PC-3 (cell line): ENCODE measurements at regions not wholly inside any gene's neighbourhood (a gene's known extent, or its start where the extent isn't known, plus 50 kb on each side); places are given as distances from the start of the nearest gene placed in this dataset.
"Not testable (repeated sequence)": the region's sequence is repeated elsewhere in the genome, so short reads cannot be mapped to it uniquely, and the experiment has no call there.

ENCODE experiments used
- ATAC-seq: fragments of 200-7000 bp; cut with Tn5 transposase; 2 replicates; pipeline ENCODE4 v1.9.1; 2020; ENCODE audit warnings: mild to moderate bottlenecking, moderate library complexity
- BruUV-seq: library from RNA; stranded (reverse); fragments of 400-500 nt; replicated peaks from 2 replicates; lab custom pipeline; 2021; lab: Mats Ljungman, UMichigan
- CTCF ChIA-PET: fragments of 300-600 bp; sonication (Branson Sonifier 250); formaldehyde crosslinking; loops from one replicate; lab custom pipeline; 2022; ENCODE audit warnings: antibody characterized with exemption; lab: Charles Lee
- POLR2A ChIA-PET: fragments of 300-600 bp; sonication (Branson Sonifier 250); formaldehyde crosslinking; loops from one replicate; lab custom pipeline; 2022; ENCODE audit warnings: antibody characterized with exemption; ENCODE audit not compliant: unreplicated experiment; lab: Charles Lee
- DNase-seq: peaks from one replicate; pipeline ENCODE4 v3.0.0-alpha.2; 2015
- H2AFZ ChIP-seq: fragments of 300-600 bp; sonication (generic); 2 replicates; pipeline ENCODE4 v1.6.0; 2016; ENCODE audit warnings: antibody characterized with exemption, low read length
- H3F3A ChIP-seq: fragments of 300-600 bp; sonication (generic); one replicate; pipeline ENCODE4 v1.6.0; 2017; ENCODE audit warnings: antibody characterized with exemption, low read length, control low read depth, mild to moderate bottlenecking; ENCODE audit not compliant: unreplicated experiment
- H3K27ac ChIP-seq: fragments of 300-600 bp; sonication (generic); 2 replicates; pipeline ENCODE4 v1.5.1; 2016; ENCODE audit warnings: mild to moderate bottlenecking, low read length
- H3K27me3 ChIP-seq: fragments of 300-600 bp; sonication (generic); 2 replicates; pipeline ENCODE4 v1.6.1; 2016; ENCODE audit warnings: low read length, mixed read lengths
- H3K36me3 ChIP-seq: fragments of 300-600 bp; sonication (generic); 2 replicates; pipeline ENCODE4 v1.6.1; 2016; ENCODE audit warnings: low read depth, mixed run types, low read length, mixed read lengths
- H3K4me1 ChIP-seq: fragments of 300-600 bp; sonication (generic); 2 replicates; pipeline ENCODE4 v1.5.1; 2016; ENCODE audit warnings: low read length; ENCODE audit not compliant: insufficient read depth
- H3K4me2 ChIP-seq: fragments of 300-600 bp; sonication (generic); 2 replicates; pipeline ENCODE4 v1.6.0; 2016; ENCODE audit warnings: low read length
- H3K4me3 ChIP-seq: fragments of 300-600 bp; sonication (generic); 2 replicates; pipeline ENCODE4 v1.5.1; 2016; ENCODE audit warnings: mild to moderate bottlenecking, low read length, mixed read lengths
- H3K79me2 ChIP-seq: fragments of 300-600 bp; sonication (generic); 2 replicates; pipeline ENCODE4 v1.6.1; 2017; ENCODE audit warnings: low read length, mixed read lengths
- H3K9ac ChIP-seq: fragments of 300-600 bp; sonication (generic); 2 replicates; pipeline ENCODE4 v1.6.0; 2016; ENCODE audit warnings: mild to moderate bottlenecking, low read length
- H3K9me2 ChIP-seq: fragments of 300-600 bp; sonication (generic); replicated peaks from 2 replicates; pipeline ENCODE4 v1.6.1; 2016; ENCODE audit warnings: mixed run types, low read length, mixed read lengths
- H3K9me3 ChIP-seq: fragments of 300-600 bp; sonication (generic); 2 replicates; pipeline ENCODE4 v1.6.1; 2016; ENCODE audit warnings: low read length, mixed read lengths
- H4K20me1 ChIP-seq: fragments of 300-600 bp; sonication (generic); 2 replicates; pipeline ENCODE4 v1.6.1; 2016; ENCODE audit warnings: low read length, mixed read lengths
- CTCF ChIP-seq: fragments of 300-600 bp; sonication (generic); conservative IDR thresholded peaks from 2 replicates; pipeline ENCODE4 v1.5.1; 2017; ENCODE audit warnings: antibody characterized with exemption, low read depth, mild to moderate bottlenecking, low read length
- EZH2 ChIP-seq: fragments of 300-600 bp; sonication (generic); IDR thresholded peaks from one replicate; pipeline ENCODE4 v1.6.1; 2017; ENCODE audit warnings: antibody characterized with exemption, mild to moderate bottlenecking, low read length; ENCODE audit not compliant: unreplicated experiment
- EZH2phosphoT487 ChIP-seq: fragments of 300-600 bp; sonication (generic); IDR thresholded peaks from 2 replicates; pipeline ENCODE4 v1.6.1; 2018; ENCODE audit warnings: mild to moderate bottlenecking, antibody characterized with exemption, low read length, borderline replicate concordance
- intact Hi-C: fragments of 100-400 bp; cut with micrococcal nuclease; formaldehyde crosslinking; loops from 2 replicates; pipeline ENCODE4 v1.9.0; 2023

DNA sequence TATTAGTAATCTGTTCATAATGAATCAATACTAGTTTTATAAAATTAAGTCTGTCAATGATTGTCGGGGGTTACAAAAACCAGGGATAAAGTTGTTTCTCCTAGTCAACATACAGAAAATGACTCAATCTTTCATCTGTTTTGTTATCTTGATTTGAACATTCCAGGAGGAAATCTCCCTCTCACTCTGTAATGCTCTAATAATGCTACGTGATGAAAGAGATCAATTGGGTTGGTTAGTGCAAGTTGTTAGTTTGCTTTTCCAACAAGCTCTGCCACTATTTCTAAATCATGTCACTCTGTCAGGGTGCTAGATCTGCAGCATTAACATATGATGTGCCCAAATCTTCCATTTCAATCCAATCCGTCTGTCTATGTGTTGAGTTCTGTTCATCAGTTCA is 379.5 kb upstream of the GJE1 start:
- no peak overlapping the region for H3K9ac ChIP-seq
- H3K36me3 ChIP-seq = no peaks in the 10 kb centered on the region
- no peak overlapping the region for H2AFZ ChIP-seq
- H3F3A ChIP-seq = no peaks in the 10 kb centered on the region
- CTCF ChIA-PET = no interaction called here
- H4K20me1 ChIP-seq = no peaks in the 10 kb centered on the region
- no peaks in the 10 kb centered on the region for H3K9me2 ChIP-seq
- TF ChIP-seq EZH2phosphoT487 = no peak
- no peak for TF ChIP-seq EZH2
- no peak for TF ChIP-seq CTCF
- H3K4me1 ChIP-seq = no peaks in the 10 kb centered on the region
- no peaks in the 10 kb centered on the region for H3K79me2 ChIP-seq
- DNase-seq (no peak), ATAC-seq (no peak)
- intact Hi-C loops = no loop called here
- H3K4me2 ChIP-seq = no peak overlapping the region
- H3K9me3 ChIP-seq = no peaks in the 10 kb centered on the region
- H3K27me3 ChIP-seq = no peaks in the 10 kb centered on the region
- H3K27ac ChIP-seq = no peak overlapping the region
- no TSS peak for BruUV-seq
- POLR2A ChIA-PET = no interaction called here
- no peak overlapping the region for H3K4me3 ChIP-seq

GRCh38 chr6:141752677-141753076 is 380.0 kb upstream of the GJE1 start:
- intact Hi-C loops = no loop called here
- no peaks in the 10 kb centered on the region for H3K27me3 ChIP-seq
- DNase-seq (no peak), ATAC-seq (no peak)
- no peaks in the 10 kb centered on the region for H3K4me1 ChIP-seq
- H3K79me2 ChIP-seq = no peaks in the 10 kb centered on the region
- BruUV-seq = no TSS peak
- H2AFZ ChIP-seq = no peak overlapping the region
- no peak overlapping the region for H3K27ac ChIP-seq
- no peak overlapping the region for H3K9ac ChIP-seq
- no peaks in the 10 kb centered on the region for H3K9me3 ChIP-seq
- H4K20me1 ChIP-seq = no peaks in the 10 kb centered on the region
- H3K4me3 ChIP-seq = no peak overlapping the region
- ChIA-PET CTCF (no interaction called here), POLR2A (no interaction called here)
- TF ChIP-seq CTCF (no peak), EZH2 (no peak), EZH2phosphoT487 (no peak)
- H3F3A ChIP-seq = no peaks in the 10 kb centered on the region
- no peak overlapping the region for H3K4me2 ChIP-seq
- H3K9me2 ChIP-seq = no peaks in the 10 kb centered on the region
- no peaks in the 10 kb centered on the region for H3K36me3 ChIP-seq

GRCh38 chr6:141746324-141746723 is 386.4 kb upstream of the GJE1 start:
- H2AFZ ChIP-seq, intact Hi-C loops, H3K4me2 ChIP-seq, CTCF ChIA-PET, POLR2A ChIA-PET, H3K4me3 ChIP-seq, H3K9ac ChIP-seq, DNase-seq, H3K79me2 ChIP-seq, H4K20me1 ChIP-seq, H3K9me3 ChIP-seq, H3K36me3 ChIP-seq, H3K27me3 ChIP-seq, H3K9me2 ChIP-seq, H3K4me1 ChIP-seq, BruUV-seq, H3K27ac ChIP-seq, H3F3A ChIP-seq, ATAC-seq: not testable (repeated sequence)
